ENCODE measurements at regions not wholly inside any gene's neighbourhood (a gene's known extent, or its start where the extent isn't known, plus 50 kb on each side); places are given as distances from the start of the nearest gene placed in this dataset.

- Histone ChIP-seq H3K36me3 (ENCODE audit: control insufficient read depth, insufficient read depth, low read length) (no peaks in the 10 kb centered on the region), H3K4me1 (ENCODE audit: control insufficient read depth, insufficient read depth, low read length) (no peaks in the 10 kb centered on the region), H3K14ac (replicated peaks; ENCODE audit: low read depth, low read length) (no peak overlapping the region), H2BK5ac (ENCODE audit: low read depth, low read length, poor library complexity, severe bottlenecking) (no peak overlapping the region), H3K79me1 (ENCODE audit: low read depth in 1 of 2, low read length in 2 of 2) (no peaks in the 10 kb centered on the region), H2BK20ac (ENCODE audit: low read depth, low read length) (no peak overlapping the region), H3K4me3 (ENCODE audit: insufficient read depth, low read depth, low read length) (no peak overlapping the region), H3K56ac (ENCODE audit: extremely low read depth, insufficient read depth, low read length) (no peak overlapping the region), H2BK15ac (ENCODE audit: low read depth, low read length) (no peak overlapping the region), H3K9me1 (ENCODE audit: insufficient read depth, low read length) (no peaks in the 10 kb centered on the region), H3K4ac (ENCODE audit: low read depth, low read length) (no peak overlapping the region), H2AFZ (replicated peaks; ENCODE audit: low read length, poor library complexity) (no peak overlapping the region), H3K27ac (ENCODE audit: insufficient read depth, low read length) (no peak overlapping the region), H3K4me2 (ENCODE audit: low read depth, low read length) (no peak overlapping the region), H3K9me3 (ENCODE audit: control insufficient read depth, insufficient read depth, low read length) (no peaks in the 10 kb centered on the region), H2AK5ac (ENCODE audit: low read depth, low read length) (no peak overlapping the region), H3K27me3 (ENCODE audit: control insufficient read depth, insufficient read depth, low read length) (no peaks in the 10 kb centered on the region), H2BK120ac (ENCODE audit: low read depth, low read length) (no peak overlapping the region), H4K91ac (ENCODE audit: insufficient read depth, low read depth, low read length) (no peak overlapping the region), H4K5ac (ENCODE audit: low read depth, low read length) (no peak overlapping the region), H3K23ac (ENCODE audit: low read depth, low read length) (no peak overlapping the region), H3K9ac (ENCODE audit: low read depth, low read length) (no peak overlapping the region), H4K8ac (ENCODE audit: low read depth in 2 of 2, low read length in 2 of 2) (no peak overlapping the region), H4K20me1 (ENCODE audit: insufficient read depth, low read length) (no peaks in the 10 kb centered on the region), H3K18ac (ENCODE audit: low read depth, low read length) (no peak overlapping the region), H2AK9ac (replicated peaks; ENCODE audit: low read depth, low read length, poor library complexity) (no peak overlapping the region)
- ChIA-PET CTCF (no interaction called here), POLR2A (ENCODE audit: unreplicated experiment) (no interaction called here)
- BruUV-seq (replicated peaks) = no TSS peak
- no CpG with 5 or more reads among the region's 3 CpGs for WGBS, 2 experiments (ENCODE audit: extremely low coverage in 2 of 2, insufficient read length in 1 of 2)
- dilution Hi-C loops (cut with HindIII; ENCODE audit: low sequenced_read_pairs, unreplicated experiment) (no loop called here), intact Hi-C loops (cut with micrococcal nuclease) (no loop called here), in situ Hi-C loops (cut with MboI; ENCODE audit: low sequenced_read_pairs) (no loop called here)
- ATAC-seq (ENCODE audit: low read depth) (no peak), DNase-seq (no peak)
- TF ChIP-seq CHD1 (IDR thresholded peaks at IDR 0.05; ENCODE audit: low read depth, low read length) (no peak), FOS (IDR thresholded peaks at IDR 0.05; ENCODE audit: low read depth, low read length) (no peak), MAZ (IDR thresholded peaks at IDR 0.05; ENCODE audit: borderline replicate concordance, low read depth, low read length) (no peak), NFE2L2 (IDR thresholded peaks at IDR 0.05; ENCODE audit: low read depth, low read length) (no peak), POLR2A (IDR thresholded peaks at IDR 0.05; ENCODE audit: low read depth, low read length) (no peak), ELK1 (IDR thresholded peaks at IDR 0.05; ENCODE audit: borderline replicate concordance, low read depth, low read length) (no peak), RFX5 (IDR thresholded peaks at IDR 0.05; ENCODE audit: low read depth, low read length) (no peak), MAFK (IDR thresholded peaks at IDR 0.05; ENCODE audit: low read depth, low read length) (no peak)
- TF ChIP-seq, protein P1, sequence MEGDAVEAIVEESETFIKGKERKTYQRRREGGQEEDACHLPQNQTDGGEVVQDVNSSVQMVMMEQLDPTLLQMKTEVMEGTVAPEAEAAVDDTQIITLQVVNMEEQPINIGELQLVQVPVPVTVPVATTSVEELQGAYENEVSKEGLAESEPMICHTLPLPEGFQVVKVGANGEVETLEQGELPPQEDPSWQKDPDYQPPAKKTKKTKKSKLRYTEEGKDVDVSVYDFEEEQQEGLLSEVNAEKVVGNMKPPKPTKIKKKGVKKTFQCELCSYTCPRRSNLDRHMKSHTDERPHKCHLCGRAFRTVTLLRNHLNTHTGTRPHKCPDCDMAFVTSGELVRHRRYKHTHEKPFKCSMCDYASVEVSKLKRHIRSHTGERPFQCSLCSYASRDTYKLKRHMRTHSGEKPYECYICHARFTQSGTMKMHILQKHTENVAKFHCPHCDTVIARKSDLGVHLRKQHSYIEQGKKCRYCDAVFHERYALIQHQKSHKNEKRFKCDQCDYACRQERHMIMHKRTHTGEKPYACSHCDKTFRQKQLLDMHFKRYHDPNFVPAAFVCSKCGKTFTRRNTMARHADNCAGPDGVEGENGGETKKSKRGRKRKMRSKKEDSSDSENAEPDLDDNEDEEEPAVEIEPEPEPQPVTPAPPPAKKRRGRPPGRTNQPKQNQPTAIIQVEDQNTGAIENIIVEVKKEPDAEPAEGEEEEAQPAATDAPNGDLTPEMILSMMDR (conservative IDR thresholded peaks at IDR 0.05; ENCODE audit: low read depth, low read length) = no peak
- TF ChIP-seq, protein P2, sequence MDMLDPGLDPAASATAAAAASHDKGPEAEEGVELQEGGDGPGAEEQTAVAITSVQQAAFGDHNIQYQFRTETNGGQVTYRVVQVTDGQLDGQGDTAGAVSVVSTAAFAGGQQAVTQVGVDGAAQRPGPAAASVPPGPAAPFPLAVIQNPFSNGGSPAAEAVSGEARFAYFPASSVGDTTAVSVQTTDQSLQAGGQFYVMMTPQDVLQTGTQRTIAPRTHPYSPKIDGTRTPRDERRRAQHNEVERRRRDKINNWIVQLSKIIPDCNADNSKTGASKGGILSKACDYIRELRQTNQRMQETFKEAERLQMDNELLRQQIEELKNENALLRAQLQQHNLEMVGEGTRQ (IDR thresholded peaks at IDR 0.05; ENCODE audit: low read depth, low read length) = no peak
These were observed 683.8 kb downstream of the ZNF385D start for GRCh38 chr3:21067031-21067813.
